ENCODE measurements at regions not wholly inside any gene's neighbourhood (a gene's known extent, or its start where the extent isn't known, plus 50 kb on each side); places are given as distances from the start of the nearest gene placed in this dataset.

- no peak for DNase-seq
Measured at GRCh38 chr6:56407883-56408410, 160.6 kb upstream of the COL21A1 start.

DNA sequence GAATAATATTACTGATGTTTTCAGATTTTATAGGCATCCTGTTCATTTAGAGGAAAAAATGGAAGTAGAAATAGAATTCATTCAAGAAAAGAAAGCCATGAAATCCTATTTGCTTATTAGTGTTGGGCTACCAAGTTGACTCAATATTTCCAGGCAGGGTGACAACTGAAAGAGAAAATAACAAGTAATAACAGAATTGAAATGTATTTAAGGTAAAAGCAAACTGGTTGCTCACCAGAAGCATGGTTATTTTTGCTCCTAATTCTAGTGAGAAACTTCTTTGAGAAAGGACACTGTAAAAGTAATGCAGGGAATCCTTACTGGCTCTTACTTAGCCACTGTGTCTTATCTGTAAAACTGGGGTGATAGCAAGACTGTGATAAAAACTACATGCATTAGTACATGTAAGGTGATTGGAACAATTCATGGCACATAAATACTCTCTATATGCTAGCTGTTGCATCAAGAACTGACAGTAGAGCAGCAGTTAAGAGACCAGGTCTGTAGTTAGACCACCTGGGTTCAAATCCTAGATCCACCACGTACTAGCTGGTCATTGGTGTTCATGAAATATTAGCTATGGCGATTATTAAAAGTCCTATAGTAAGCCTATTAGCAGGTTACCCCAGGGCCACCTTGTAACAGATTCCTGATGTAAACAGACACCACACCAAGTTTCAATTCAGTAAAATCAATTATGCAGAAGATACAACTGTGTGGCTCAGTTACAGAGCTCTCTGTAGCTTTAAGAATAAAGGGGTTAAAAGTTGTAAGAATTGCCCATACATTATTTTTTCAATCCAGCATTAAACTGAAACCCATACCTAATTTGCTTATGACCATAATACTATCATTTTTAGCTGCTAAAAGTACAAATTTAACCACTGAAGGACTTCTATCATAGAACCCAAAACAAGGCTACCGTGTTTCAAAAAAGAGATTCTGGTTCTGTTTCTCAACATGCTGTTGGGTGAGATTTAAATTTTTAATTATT is 159.2 kb upstream of the COL21A1 start:
- no peak for DNase-seq

- no peak for DNase-seq
Measured at GRCh38 chr6:56404599-56404998, 157.2 kb upstream of the COL21A1 start.

DNA sequence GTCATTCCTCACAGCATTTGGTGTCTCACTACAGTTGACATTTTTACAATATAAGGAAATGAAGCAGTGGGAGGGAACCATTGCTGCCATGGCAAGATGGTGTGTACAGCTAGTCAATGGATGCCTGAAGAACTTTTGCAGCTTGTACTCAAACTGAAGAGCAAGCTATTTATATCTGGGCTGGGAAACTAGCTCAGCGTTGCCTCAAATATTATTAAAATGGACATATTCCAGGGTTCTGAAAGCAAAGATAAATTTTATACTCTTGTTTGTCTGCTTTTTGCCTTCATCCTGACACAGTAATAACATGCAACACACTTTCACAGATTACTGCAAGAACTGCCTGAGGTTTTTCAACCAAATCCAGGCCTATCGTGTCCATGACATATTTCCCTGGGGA is 156.4 kb upstream of the COL21A1 start:
- no peak for DNase-seq

DNA sequence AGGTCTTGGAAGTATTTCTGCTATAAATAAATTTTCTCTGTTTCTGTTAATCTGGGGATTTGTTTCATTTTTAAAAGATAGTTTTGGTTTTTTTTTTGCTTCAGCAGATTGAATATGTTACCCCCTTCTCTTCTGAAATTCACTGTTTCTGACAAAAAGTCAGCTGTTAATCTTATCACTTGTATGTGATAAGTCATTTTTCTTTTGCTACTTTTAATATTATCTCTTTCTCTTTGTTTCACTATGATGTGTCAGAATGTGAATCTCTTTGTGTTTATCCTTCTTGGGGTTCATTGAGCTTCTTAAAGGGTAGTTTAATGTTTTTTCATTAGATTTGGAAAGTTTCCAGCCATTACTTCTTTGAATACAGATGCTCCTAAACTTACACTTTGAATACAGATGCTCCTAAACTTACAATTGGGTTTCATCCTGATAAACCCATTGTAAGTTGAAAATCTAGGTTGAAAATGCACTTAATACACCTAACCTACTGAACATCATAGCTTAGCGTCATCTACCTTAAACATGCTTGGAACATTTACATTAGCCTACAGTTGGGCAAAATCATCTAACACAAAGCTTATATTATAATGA is 154.2 kb upstream of the COL21A1 start:
- no peak for DNase-seq

DNA sequence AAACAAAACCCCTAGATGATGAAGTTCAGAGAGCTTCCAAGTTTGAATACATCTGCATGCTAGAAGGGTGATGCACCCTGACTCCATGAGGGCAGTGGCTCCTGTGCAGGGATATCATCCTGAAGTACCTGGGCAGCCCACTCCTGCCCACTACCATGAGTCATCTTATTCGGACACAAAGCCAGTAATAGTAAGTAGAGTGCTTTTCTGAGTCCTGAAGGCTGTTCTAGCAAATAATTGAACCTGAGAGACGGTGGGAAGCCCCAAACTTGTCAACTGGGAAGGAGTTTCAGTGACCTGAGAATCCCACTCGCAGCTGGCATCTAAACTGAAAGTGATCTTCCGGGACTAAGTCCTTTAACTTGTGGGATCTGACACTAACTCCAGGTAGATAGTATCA is 152.9 kb upstream of the COL21A1 start:
- DNase-seq = no peak

GRCh38 chr6:56399672-56400263 is 152.4 kb upstream of the COL21A1 start:
- no peak for DNase-seq

GRCh38 chr6:56399250-56399671 is 151.9 kb upstream of the COL21A1 start:
- no peak for DNase-seq

DNA sequence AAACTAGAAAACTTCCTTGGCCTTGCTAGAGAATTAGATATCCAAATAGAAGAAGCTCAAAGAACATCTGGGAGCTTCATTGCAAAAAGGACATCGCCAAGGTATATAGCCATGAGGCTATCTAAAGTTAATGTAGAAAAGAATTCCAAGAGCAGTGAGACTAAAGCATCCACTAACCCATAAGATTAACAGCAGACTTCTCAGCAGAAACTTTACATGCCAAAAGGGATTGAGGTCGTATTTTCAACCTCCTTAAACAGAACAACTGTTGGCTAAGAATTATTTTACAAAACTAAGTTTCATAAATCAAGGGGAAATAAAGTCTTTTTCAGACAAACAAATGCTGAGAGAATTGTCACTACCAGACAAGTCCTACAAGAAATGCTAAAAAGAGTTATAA is 149.1 kb upstream of the COL21A1 start:
- no peak for DNase-seq

GRCh38 chr6:56393615-56394612 is 146.5 kb upstream of the COL21A1 start:
- DNase-seq = no peak

DNA sequence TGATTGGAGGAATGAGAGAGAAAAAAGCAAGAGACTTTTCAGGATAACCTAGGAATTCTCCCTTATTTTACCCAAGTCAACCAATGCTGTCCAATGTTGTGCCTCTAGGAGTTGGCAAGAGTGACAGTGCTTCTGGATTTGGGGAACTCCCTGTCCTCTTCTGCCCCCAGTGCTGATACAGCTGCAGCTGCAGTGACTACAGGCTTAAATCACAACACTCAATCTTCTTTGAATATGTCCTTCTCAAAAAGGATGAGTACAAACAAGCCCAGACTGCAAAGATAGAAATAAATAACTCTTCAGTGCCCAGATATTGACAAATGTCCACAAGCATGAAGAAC is 141.0 kb upstream of the COL21A1 start:
- no peak for DNase-seq

DNA sequence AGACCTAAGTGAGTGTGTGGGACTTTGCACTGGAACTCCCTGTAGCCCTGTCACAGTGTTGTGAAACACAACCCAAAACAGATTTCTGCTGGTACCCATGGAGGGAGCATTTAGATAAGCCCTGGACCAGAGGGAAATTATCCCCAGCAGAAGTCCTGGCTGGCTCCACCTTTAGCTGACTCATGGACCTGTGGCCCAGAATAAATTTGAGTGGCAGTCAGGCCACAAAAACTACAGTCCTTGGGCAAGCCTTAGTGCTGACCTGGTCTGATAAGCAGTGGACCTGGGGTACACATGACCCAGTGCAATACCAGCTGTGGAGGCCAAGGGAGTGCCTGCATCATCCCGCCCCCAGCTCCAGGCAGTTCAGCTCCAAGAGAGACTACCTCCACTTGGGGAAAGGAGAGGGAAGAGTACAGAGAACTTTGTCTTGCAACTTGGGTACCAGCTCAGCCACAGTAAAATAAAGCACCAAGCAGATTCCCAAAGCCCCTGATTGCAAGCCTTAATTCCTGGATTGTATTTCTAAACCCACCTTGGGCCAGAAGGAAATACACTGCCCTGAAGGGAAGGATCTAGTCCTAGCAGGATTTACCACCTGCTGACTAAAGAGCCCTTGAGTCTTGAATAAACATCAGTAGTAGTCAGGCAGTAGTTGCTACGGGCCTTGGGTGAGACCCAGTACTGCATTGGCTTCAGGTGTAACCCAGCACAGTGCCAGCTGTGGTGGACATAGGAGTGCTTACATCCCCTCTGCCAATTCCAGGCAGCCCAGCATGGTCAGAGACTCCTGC is 140.4 kb upstream of the COL21A1 start:
- no peak for DNase-seq

DNA sequence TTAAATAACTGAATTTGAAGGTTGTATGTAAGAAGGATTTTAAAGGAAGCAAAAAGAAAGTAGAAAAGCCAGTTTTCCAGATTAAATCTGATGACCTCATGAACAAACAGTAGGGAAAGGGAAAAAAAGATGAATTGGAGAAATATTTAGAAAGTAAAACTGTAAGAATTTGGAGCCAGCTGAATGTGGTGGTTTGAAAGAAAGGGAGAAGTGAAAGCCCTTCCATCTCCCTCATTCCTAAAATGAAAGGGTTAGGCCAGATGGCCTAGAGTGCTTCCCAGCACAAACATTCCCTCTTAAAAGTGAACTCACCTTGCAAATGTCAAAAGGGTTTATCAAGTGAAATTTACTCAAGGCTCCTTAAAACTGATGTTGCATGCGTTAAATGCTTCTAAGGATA is 139.3 kb upstream of the COL21A1 start:
- DNase-seq = no peak

DNA sequence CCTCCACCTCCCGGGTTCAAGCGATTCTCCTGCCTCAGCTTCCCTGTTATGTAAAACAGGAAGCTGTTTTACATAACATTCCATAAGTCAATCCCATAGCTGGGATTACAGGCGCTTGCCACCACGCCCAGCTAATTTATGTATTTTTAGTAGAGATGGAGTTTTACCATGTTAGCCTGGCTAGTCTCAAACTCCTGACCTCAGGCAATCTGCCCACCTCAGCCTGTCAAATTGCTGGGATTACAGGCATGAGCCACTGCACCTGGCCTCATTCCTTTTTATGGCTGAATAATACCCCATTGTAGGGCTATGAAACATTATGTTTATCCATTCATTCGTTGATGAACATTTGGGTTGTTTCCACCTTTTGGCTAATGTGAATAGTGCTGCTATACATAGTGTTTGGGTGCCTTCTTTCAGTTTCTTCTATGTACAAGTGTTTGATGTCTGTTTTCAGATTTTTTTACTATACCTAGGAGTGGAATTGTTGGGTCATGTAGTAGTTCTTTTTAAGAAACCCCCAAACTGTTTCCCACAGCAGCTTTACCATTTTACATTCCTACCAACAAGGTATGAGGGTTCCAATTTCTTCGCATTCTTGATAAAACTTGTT is 138.7 kb upstream of the COL21A1 start:
- no peak for DNase-seq

- no peak for DNase-seq
Measured at GRCh38 chr6:56383160-56383559, 135.8 kb upstream of the COL21A1 start.

DNA sequence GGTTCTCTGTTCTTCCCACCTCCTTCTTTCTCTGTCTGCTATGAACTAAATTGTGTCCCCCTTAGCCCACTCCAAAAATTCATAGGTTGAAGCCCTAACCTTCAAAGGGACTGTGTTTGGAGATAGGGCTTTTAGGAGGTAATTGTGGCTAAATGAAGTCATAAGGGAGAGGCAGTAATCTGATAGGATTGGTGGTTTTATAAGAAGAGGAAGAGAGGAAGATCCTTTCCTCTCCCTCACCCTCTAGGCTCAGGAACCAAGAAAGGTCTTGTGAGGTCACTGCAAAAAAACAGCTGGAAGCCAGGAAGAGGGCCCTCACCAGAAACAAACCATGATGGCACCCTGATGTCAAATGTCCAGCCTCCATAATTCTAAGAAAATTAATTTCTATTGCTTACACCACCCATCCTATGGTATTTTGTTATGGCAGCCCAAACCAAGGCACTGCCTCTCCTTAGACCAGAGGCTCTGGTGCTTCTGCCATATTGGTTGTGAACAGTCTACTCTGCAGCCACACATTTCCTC is 135.1 kb upstream of the COL21A1 start:
- DNase-seq = no peak

GRCh38 chr6:56381801-56382251 is 134.4 kb upstream of the COL21A1 start:
- DNase-seq = no peak

- DNase-seq = no peak
Measured at GRCh38 chr6:56380476-56380875, 133.1 kb upstream of the COL21A1 start.

DNA sequence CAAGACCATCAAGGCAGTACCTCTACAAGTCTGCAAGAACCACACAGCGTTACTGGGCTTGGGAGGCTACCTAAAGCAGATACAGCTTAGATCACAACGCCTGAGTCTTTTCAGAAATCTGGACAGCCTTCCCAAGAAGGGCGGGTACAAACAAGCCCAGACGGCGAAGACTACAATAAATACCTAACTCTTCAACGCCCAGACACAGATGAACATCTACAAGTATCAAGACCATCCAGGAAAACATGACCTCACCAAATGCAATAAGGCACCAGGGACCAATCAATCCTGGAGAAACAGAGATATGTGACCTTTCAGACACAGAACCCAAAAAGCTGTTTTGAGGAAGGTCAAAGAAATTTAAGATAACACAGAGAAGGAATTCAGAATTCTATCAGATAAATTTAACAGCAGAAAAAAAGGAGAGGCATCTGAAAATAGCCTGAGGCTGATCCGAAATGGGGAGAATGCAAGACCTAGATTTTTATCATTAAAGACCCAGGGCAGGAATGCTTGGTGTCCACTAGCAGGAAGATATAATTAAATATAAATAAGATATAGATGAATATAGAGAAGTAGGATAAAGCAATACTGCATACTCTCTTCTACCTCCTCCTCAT is 131.7 kb upstream of the COL21A1 start:
- no peak for DNase-seq

DNA sequence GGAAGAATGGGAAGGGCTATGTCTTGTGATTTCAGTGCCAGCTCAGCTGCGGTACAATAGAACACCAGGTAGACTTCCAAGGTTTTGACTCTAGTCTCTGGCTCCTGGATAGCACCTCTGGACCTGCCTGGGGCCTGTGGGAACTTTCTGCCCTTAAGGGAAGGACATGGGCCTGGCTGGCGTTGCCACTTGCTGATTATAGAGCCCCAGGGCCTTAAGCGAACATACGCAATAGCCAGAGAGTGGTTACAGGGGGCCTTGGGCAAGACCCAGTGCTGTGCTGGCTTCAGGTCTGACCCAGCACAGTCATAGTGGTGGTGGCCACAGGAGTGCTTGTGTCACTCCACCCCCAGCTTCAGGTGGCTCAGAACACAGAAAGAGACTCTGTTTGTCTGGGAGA is 131.1 kb upstream of the COL21A1 start:
- no peak for DNase-seq
